Endothelial cell of umbilical vein (primary cell): ENCODE measurements at regions not wholly inside any gene's neighbourhood (a gene's known extent, or its start where the extent isn't known, plus 50 kb on each side); places are given as distances from the start of the nearest gene placed in this dataset.

Experiments used
- BruUV-seq: library from RNA; stranded (reverse); fragments of 400-500 nt; replicated peaks from 2 replicates; lab custom pipeline; 2021; lab: Mats Ljungman, UMichigan
- CTCF ChIA-PET: fragments of 300-600, 350-600 bp; sonication (Branson Sonifier 250); formaldehyde crosslinking; loops from one replicate; lab custom pipeline; 2021; ENCODE audit warnings: antibody characterized with exemption, inconsistent platforms; lab: Charles Lee
- POLR2A ChIA-PET: fragments of 300-600, 350-600 bp; sonication (Branson Sonifier 250); formaldehyde crosslinking; loops from one replicate; lab custom pipeline; 2021; ENCODE audit warnings: antibody characterized with exemption, inconsistent platforms; lab: Charles Lee
- DNase-seq: peaks from one replicate; pipeline ENCODE4 v3.0.0-alpha.2; 2011; ENCODE audit warnings: low read depth, low spot score
- FAIRE-seq: peaks from 2 replicates; lab custom pipeline; 2011; peaks lifted over from hg19 to GRCh38; lab: Jason Lieb, UNC
- H2AFZ ChIP-seq: 2 replicates; pipeline ENCODE4 v1.6.0; 2012; ENCODE audit warnings: low read depth, low read length, control low read depth, inconsistent platforms
- H3K27ac ChIP-seq: 2 replicates; pipeline ENCODE4 v1.5.1; 2011; ENCODE audit warnings: low read depth, mild to moderate bottlenecking, control low read depth, low read length, moderate library complexity; ENCODE audit not compliant: insufficient read depth
- H3K27me3 ChIP-seq, 2 experiments: 2 replicates each; pipeline versions ENCODE4 v1.6.0 to v1.6.1; 2011; ENCODE audit warnings: low read length in 2 of 2, mixed read lengths in 1 of 2; ENCODE audit not compliant: control insufficient read depth in 2 of 2, insufficient read depth in 2 of 2
- H3K36me3 ChIP-seq, 2 experiments: 2 replicates in 1 of 2; 3 replicates in 1 of 2; pipeline ENCODE4 v1.5.1; 2011; ENCODE audit warnings: low read length in 2 of 2, mild to moderate bottlenecking in 1 of 2, moderate library complexity in 1 of 2; ENCODE audit not compliant: control insufficient read depth in 2 of 2, insufficient read depth in 2 of 2; ENCODE audit errors: extremely low read depth in 1 of 2
- H3K4me1 ChIP-seq: 3 replicates; pipeline ENCODE4 v1.5.1; 2011; ENCODE audit warnings: mild to moderate bottlenecking, low read length; ENCODE audit not compliant: control insufficient read depth, insufficient read depth; ENCODE audit errors: extremely low read depth
- H3K4me2 ChIP-seq: 2 replicates; pipeline ENCODE4 v1.6.1; 2011; ENCODE audit warnings: low read length, control low read depth, mixed read lengths; ENCODE audit not compliant: insufficient read depth
- H3K4me3 ChIP-seq, 3 experiments: fragments of 200-600 bp in 1 of 3; sonication (generic), shearing (Covaris generic) in 1 of 3; replicated peaks in 1 of 3; 2 replicates each; pipeline ENCODE4 v1.5.1; 2011 to 2016; ENCODE audit warnings: control low read depth in 3 of 3, low read length in 3 of 3, mild to moderate bottlenecking in 2 of 3, inconsistent platforms in 1 of 3, low read depth in 1 of 3, moderate library complexity in 1 of 3; ENCODE audit not compliant: insufficient read depth in 1 of 3
- H3K79me2 ChIP-seq: 2 replicates; pipeline ENCODE4 v1.6.0; 2012; ENCODE audit warnings: low read length, inconsistent platforms; ENCODE audit not compliant: control insufficient read depth, insufficient read depth
- H3K9ac ChIP-seq: replicated peaks from 2 replicates; pipeline ENCODE3; 2011; ENCODE audit warnings: low read length, control low read depth; ENCODE audit not compliant: insufficient read depth; ENCODE audit errors: extremely low read depth
- H3K9me1 ChIP-seq: replicated peaks from 3 replicates; pipeline ENCODE4 v1.6.0; 2011; ENCODE audit warnings: mild to moderate bottlenecking, low read length; ENCODE audit not compliant: control insufficient read depth, insufficient read depth; ENCODE audit errors: extremely low read depth
- H3K9me3 ChIP-seq: replicated peaks from 2 replicates; pipeline ENCODE4 v1.5.1; 2012; ENCODE audit warnings: low read length, inconsistent platforms; ENCODE audit not compliant: control insufficient read depth, insufficient read depth
- H4K20me1 ChIP-seq: replicated peaks from 2 replicates; pipeline ENCODE3; 2011; ENCODE audit warnings: mild to moderate bottlenecking, low read length; ENCODE audit not compliant: control insufficient read depth, insufficient read depth; ENCODE audit errors: extremely low read depth
- CTCF ChIP-seq, 2 donors: IDR thresholded peaks; 1 replicate in 1 of 2; 2 replicates in 1 of 2; pipeline ENCODE4 v1.5.1; 2011; ENCODE audit warnings: low read length in 2 of 2, mild to moderate bottlenecking in 2 of 2, moderate library complexity in 2 of 2, control low read depth in 1 of 2, inconsistent platforms in 1 of 2, low read depth in 1 of 2; ENCODE audit not compliant: insufficient read depth in 1 of 2; ENCODE audit errors: extremely low read depth in 1 of 2
- EZH2 ChIP-seq: IDR thresholded peaks from 2 replicates; pipeline ENCODE4 v1.6.1; 2012; ENCODE audit warnings: borderline replicate concordance, low read depth, mild to moderate bottlenecking, moderate library complexity, low read length, inconsistent platforms; ENCODE audit not compliant: severe bottlenecking
- FOS ChIP-seq: IDR thresholded peaks from 2 replicates; pipeline ENCODE4 v1.6.1; 2011; ENCODE audit warnings: mild to moderate bottlenecking, low read length, moderate library complexity, borderline replicate concordance; ENCODE audit not compliant: insufficient read depth
- GATA2 ChIP-seq: IDR thresholded peaks from 2 replicates; pipeline ENCODE4 v1.7.0; 2011; ENCODE audit warnings: low read depth, mild to moderate bottlenecking, moderate library complexity, mixed read lengths, low read length; ENCODE audit not compliant: insufficient read length, insufficient read depth
- JUN ChIP-seq: IDR thresholded peaks from 2 replicates; pipeline ENCODE4 v1.6.1; 2011; ENCODE audit warnings: borderline replicate concordance, low read depth; ENCODE audit not compliant: insufficient read length, insufficient read depth
- MAX ChIP-seq: IDR thresholded peaks from 2 replicates; pipeline ENCODE4 v1.6.1; 2011; ENCODE audit not compliant: insufficient read depth, insufficient read length
- MYC ChIP-seq: IDR thresholded peaks from one replicate; pipeline ENCODE4 v1.6.1; 2011; ENCODE audit warnings: mild to moderate bottlenecking, low read depth, low read length
- POLR2A ChIP-seq: IDR thresholded peaks from 2 replicates; pipeline ENCODE4 v1.6.1; 2012; ENCODE audit warnings: low read depth, mild to moderate bottlenecking, control low read depth, low read length
- POLR2AphosphoS5 ChIP-seq: IDR thresholded peaks from 2 replicates; pipeline ENCODE4 v1.6.1; 2012; ENCODE audit warnings: low read depth, mild to moderate bottlenecking, control low read depth, low read length, moderate library complexity; ENCODE audit not compliant: insufficient read depth
- dilution Hi-C: fragments of 300-500 bp; cut with MboI; formaldehyde crosslinking; loops from one replicate; pipeline ENCODE4 v1.15.0; 2019; ENCODE audit warnings: low sequenced_read_pairs; ENCODE audit not compliant: extremely low pct_ligation_motif_present
- intact Hi-C: fragments of 100-400 bp; cut with micrococcal nuclease; formaldehyde crosslinking; loops from one replicate; pipeline ENCODE4 v1.10.0; 2022

- CTCF ChIA-PET, result no interaction called here
- H3K9me1 ChIP-seq, result no peaks in the 10 kb centered on the region
- no TSS peak for BruUV-seq
- POLR2A ChIA-PET, result no interaction called here
- dilution Hi-C loops (no loop called here), intact Hi-C loops (no loop called here)
- H3K27me3 ChIP-seq, result no peaks in the 10 kb centered on the region
- H3K9ac ChIP-seq, result no peak overlapping the region
- no peaks in the 10 kb centered on the region for H3K9me3 ChIP-seq
- DNase-seq, result no peak
- no peak for TF ChIP-seq MAX
- no peak for TF ChIP-seq MYC
- no peak for TF ChIP-seq CTCF (IDR thresholded peaks at IDR 0.05; ENCODE audit: extremely low read depth in 1 of 2, insufficient read depth in 1 of 2, low read depth in 1 of 2, low read length in 2 of 2)
- TF ChIP-seq FOS, result no peak
- no peak for TF ChIP-seq EZH2
- no peak for TF ChIP-seq POLR2AphosphoS5
- no peak for TF ChIP-seq JUN
- TF ChIP-seq POLR2A, result no peak
- TF ChIP-seq GATA2, result no peak
- no peaks in the 10 kb centered on the region for H3K79me2 ChIP-seq
- H3K4me3 ChIP-seq, result no peak overlapping the region
- no peak overlapping the region for H2AFZ ChIP-seq
- no peak overlapping the region for H3K4me2 ChIP-seq
- no peak for FAIRE-seq
- H3K4me1 ChIP-seq, result peaks cover 3% of the 10 kb centered on the region
- H4K20me1 ChIP-seq, result no peaks in the 10 kb centered on the region
- no peak overlapping the region for H3K27ac ChIP-seq
- H3K36me3 ChIP-seq, result no peaks in the 10 kb centered on the region
Observed at GRCh38 chr13:80244574-80244973, 96.4 kb downstream of the SPRY2 start.
